SKM-1 treated with dmso at 0.1 percent for 144 hours (cell line): ENCODE measurements at regions not wholly inside any gene's neighbourhood (a gene's known extent, or its start where the extent isn't known, plus 50 kb on each side); places are given as distances from the start of the nearest gene placed in this dataset.
"Not testable (repeated sequence)": the region's sequence is repeated elsewhere in the genome, so short reads cannot be mapped to it uniquely, and the experiment has no call there.

ENCODE experiments used
- DNase-seq: peaks from one replicate; lab custom pipeline; 2025; ENCODE audit not compliant: unreplicated experiment; lab: John Stamatoyannopoulos, UW

GRCh38 chr6:9841886-9842725, 572.8 kb downstream of the TFAP2A start:
- DNase-seq: no peak

GRCh38 chr6:9834233-9834632, 580.6 kb downstream of the TFAP2A start:
- DNase-seq: no peak

- DNase-seq: no peak
Observed at GRCh38 chr6:9831783-9832182, 583.1 kb downstream of the TFAP2A start.

GRCh38 chr6:9830808-9831207, 584.1 kb downstream of the TFAP2A start:
- DNase-seq: no peak

DNA sequence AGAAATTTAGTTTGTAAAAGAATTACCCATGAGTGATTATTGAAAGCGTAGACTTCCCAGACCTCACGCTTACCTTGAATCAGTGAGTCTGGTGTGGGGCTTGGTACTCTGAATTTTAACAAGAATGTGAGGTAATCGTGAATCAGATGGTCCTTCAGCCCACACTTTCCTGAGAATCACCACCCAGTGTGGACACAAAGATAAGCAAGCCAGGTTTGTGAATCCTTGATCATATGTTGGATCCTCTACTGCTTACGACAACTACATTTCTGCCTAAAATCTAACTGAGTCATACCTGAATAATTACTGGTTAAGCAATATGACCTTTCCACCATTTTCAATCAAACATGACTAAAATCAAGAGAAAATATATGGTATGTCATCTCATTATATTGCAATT, 589.3 kb downstream of the TFAP2A start:
- DNase-seq: no peak

DNA sequence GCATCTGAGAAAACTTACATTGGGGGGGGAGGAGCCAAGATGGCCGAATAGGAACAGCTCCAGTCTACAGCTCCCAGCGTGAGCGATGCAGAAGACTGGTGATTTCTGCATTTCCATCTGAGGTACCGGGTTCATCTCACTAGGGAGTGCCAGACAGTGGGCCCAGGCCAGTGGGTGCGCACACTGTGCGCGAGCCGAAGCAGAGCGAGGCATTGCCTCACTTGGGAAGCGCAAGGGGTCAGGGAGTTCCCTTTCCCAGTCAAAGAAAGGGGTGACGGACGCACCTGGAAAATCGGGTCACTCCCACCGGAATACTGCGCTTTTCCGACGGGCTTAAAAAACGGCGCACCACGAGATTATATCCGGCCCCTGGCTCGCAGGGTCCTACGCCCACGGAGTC, 604.1 kb downstream of the TFAP2A start:
- DNase-seq: not testable (repeated sequence)

DNA sequence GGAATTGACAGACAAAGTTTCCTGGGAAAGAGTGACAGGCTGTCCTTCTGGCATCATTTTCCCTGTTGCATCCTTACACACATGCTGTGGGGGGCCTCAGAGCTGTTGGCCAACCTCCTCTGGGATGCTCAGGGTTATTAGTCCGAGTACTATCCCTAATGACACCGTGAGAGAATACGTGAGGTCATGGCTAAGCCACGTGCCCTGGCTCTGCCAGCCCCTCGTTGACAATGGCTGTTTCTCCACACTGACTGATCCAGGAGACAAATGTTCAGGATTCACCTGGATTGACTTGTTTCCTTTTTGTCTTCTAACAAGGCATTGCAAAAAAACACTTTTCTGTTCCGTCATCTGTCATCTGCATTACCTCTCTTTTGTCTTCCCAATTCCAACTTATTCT, 604.6 kb downstream of the TFAP2A start:
- DNase-seq: no peak

DNA sequence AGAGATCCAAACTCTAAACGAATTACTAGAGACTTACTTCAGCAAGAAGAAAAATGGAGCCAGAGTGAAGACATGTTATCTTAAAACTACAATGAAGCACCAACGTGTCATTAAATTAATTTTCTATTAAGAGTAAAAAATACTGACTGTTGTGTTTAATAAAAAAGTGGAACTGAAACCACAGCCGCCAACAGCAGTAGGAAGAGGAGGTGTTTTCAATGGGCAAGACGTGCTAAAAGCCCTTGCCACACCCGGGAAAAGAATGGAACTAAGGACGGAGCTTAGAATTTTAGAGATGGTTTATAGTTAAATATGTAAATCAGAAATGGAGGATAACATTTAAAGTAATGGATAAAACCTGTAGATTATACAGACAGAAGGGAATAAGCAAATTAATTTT, 608.7 kb downstream of the TFAP2A start:
- no peak for DNase-seq

DNA sequence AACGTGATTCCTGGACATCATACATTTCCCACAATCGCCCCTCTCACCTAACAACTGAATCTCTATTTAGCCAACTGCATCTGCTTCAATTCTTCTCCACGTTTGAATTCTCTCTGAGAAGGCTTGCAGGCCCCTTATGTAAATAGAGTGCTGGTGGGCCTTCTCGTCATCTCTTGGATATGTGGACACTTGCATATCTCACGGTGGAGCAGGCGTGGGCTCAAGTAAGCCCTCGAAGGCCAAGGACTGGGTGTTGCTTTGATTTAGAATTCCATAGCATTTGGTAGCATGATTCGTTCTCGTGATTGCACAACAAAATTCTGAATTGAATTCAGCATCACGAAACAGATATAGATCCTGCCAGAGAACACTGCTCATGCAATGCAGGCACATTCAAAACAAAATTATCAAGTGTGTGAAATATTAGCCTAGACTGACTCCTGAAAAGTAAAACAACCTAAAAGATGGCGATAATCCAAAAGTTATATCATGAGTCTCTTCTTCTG, 613.6 kb downstream of the TFAP2A start:
- no peak for DNase-seq

DNA sequence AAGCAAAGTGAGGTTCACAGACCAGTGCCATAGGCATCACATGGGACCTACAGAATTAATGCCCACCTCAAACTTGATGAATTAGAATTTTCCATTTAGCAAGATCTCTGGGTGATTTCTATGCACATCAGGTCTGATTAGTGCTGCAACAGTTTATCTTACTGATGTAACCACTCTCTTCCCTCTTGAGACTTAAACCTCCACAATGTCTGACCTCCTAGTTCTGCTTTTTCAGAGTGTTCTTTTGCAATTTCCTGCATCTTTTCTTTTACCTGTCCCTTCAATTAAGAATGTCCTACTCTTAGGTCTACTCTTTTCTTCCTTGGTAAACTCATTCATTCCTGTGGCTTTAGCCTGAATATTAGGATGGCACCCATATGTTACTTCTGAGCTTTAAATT, 615.3 kb downstream of the TFAP2A start:
- DNase-seq: peak; percentile 85

DNA sequence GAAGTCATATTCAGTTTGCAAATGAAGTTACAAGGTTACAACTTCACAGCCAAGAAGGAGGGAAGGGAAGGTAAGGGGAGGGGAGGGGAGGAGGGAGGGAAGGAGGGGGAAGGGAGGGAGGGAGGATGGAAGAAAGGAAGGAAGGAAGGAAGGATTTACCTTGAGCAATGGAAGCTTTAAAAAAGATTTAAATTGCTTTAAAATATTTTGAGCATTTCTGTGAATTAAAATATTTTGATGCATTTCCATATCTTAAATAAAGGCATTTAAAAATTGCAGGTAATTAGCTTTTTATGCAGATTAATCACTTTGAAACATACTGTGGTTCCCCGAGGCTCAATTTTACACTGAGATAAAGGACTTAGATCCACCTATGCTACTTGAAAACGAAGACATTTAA, 618.0 kb downstream of the TFAP2A start:
- no peak for DNase-seq

DNA sequence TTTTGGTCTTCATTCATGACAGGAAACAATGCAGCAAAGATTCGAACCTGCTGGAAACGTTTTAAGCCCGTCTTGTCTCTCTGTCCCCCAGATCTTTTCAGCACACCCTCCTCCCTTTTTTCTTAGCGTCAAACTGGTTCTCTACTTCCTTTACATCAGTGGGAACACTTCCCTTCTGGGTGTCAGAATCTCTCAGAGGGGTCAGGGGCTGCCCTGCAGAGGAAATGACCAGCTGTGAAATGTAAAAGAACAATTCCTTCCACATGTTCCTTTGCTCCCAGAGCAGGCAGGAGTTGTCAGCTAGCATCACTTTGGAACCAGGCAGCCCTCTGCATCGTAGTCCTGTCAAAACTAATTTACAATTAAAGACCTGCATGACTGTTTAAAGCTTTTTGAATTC, 619.0 kb downstream of the TFAP2A start:
- no peak for DNase-seq

DNA sequence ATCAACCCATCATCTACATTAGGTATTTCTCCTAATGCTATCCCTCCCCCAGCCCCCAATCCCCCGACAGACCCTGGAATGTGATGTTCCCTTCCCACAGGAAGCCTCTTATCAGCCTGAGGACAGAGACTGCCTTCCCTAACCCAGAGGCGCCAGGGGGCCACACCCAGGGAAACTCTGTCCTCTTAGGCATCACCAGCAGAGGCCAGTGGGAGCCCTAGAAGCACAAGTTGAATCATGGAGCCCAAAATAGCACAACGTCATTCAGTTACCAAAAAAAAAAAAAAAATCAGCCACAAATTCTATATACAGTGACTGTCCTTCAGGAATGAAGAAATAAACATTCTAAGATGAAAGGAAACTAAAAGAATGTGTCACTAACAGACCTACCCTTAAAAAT, 625.7 kb downstream of the TFAP2A start:
- no peak for DNase-seq

DNA sequence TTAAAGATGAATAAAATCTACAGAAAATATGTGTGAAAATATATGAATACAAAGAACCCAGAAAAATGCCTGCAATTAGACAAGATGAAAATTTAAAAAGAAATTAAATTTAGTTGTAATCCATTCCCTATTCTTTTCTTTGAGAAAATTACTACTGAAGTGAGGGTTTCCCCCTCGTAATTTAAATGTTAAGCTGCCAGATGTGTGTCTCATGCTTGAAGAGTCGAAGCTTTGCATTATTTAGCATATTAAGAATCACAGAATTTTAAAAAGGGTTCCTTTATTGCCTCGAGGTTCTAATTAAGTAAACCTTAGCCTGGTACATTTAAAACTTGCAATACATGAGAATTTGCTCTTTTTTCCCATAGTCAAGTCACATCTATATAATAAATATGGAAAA, 630.1 kb downstream of the TFAP2A start:
- no peak for DNase-seq

- DNase-seq: no peak
Observed at GRCh38 chr6:9783567-9783966, 631.3 kb downstream of the TFAP2A start.

GRCh38 chr6:9766240-9766915, 648.5 kb downstream of the TFAP2A start:
- no peak for DNase-seq

- no peak for DNase-seq
Observed at GRCh38 chr6:9761220-9761619, 653.7 kb downstream of the TFAP2A start.

DNA sequence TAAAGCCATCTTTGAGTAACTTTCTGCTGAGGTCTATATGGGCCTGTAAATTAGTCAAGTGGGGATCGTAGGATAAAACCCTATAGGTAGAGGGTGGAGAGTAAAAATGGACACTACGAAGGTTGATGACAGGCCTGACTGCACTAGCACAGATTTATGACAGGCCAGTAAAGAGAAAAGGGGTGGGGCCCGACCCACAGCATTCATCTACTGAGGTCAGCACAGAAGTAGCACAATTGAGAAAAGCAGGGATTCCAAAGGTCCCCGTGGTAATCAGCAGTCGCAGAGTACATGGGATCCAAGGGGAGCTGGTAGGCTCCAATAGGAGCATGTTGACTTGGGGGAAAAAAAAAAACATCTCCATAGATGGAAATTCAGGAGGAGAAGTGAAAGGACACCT, 660.4 kb downstream of the TFAP2A start:
- DNase-seq: no peak

- DNase-seq: no peak
Observed at GRCh38 chr6:9745966-9746365, 668.9 kb downstream of the TFAP2A start.

- no peak for DNase-seq
Observed at GRCh38 chr6:9745476-9745875, 669.4 kb downstream of the TFAP2A start.

DNA sequence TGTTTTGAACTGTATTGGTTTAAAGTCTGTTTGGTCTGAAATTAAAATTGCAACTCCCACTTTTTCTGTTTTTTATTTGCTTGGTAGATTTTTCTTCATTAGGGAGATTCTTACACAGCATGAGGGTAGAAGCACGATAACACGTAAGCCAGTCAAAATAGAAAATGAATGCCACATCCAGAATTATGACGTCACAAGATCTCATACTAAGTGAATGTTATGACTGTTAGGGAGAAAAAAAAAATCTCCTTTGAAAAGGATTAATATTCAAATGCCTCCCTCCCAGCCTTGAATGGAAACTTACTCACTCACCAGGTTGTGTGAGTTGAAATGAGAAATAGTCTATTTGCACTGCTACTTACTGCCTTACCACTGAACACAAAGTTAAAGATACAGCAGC, 670.8 kb downstream of the TFAP2A start:
- no peak for DNase-seq

DNA sequence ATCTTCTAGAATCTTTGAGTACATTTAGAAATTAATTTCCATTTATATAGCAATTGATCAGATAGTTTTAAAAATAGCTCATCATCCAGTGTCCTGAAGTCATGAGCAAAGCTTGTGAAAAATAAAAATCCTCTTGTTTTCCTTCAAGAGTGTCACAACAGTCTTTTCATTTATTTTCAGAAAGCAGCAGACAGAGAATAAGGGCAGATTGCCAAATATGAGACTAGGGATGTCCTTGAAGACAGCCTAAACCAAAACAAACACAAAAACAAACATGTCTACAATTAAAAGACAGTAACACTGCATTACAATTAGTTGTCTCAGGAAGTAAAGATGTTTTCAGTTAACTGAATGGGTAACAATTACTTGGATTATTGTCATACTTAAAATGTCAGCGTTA, 682.8 kb downstream of the TFAP2A start:
- DNase-seq: no peak
